ENCODE measurements at regions not wholly inside any gene's neighbourhood (a gene's known extent, or its start where the extent isn't known, plus 50 kb on each side); places are given as distances from the start of the nearest gene placed in this dataset.
A peak's percentile ranks its signal among the peaks of the same experiment; 100 is the strongest.
"Not testable (repeated sequence)": the region's sequence is repeated elsewhere in the genome, so short reads cannot be mapped to it uniquely, and the experiment has no call there.

- no peak for DNase-seq
These were observed 731.3 kb upstream of the SLC39A10 start for GRCh38 chr2:194925742-194926141.

DNA sequence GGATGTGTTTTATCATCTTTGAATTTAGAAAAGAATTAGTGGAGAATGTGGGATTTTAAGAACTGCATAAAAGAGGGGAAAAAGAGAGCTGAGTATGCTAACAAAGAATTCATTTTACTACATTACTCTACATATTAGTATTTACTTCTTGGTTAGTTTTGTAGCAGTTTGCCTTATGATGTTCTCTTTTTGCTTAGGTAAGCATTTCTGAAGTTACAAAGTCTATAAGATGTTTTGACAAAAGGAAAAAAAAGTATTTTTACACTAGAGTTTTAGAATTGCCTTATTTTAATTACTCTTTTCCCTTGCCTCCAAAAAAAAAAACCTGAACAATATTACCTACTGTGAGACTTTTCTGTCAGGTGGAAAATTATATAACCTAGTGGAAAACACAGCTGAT is 739.5 kb upstream of the SLC39A10 start:
- no peak for DNase-seq

DNA sequence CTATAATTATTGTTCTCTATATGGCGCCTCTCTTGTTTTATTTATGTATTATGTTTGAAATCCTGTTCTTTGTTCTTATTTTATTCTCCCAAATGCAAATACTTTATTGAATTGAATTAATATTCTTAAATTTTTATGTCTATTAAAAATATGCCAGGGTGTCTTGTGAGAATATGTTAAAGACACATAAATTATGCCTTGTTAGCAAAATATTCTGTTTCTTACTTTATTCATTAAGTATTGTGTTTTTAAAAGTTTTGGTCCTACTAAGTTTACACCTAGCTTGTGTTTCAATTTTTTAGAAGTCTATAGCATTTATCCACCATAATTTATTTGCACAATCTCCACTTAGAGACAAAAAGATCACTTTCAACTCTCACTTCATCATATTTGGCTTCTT is 741.5 kb upstream of the SLC39A10 start:
- DNase-seq: no peak

DNA sequence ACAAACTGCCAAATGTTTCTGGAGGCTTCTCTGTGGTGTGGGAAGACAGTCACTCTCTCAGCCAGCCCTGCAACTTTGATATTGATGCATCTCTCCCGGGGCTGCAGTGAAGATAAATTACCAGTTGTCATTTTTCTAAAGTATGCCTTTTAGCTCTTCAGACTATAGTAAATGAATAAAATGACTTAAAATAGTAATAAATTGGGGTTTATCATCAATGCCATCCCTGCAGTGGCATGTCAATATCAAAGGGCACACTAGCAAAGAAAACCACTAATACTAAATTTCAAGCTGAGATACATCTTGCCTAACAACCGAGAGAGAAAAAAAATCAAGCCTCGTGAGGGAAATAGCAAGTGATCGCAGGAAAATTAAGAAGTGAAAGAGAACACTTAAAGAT is 749.5 kb upstream of the SLC39A10 start:
- no peak for DNase-seq

DNA sequence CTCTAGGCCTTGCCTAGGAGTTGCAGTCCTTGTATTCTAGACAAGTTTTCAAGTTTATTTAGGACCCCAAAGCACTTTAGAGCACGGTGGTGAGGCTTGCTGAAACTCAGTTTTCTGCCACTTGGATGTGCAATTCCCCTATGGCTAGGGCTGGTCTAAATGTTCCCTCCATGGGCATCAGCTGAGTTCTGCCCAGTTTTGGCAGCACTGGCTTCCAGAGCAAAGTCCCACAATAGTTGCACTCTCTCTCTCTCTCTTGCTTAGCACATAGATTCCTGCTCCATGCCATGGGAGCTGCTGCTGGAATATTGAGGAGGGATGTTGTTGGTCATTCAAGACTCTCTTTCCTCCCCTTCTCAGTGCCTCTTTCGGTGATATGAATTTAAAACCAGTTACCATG is 760.2 kb upstream of the SLC39A10 start:
- no peak for DNase-seq

DNA sequence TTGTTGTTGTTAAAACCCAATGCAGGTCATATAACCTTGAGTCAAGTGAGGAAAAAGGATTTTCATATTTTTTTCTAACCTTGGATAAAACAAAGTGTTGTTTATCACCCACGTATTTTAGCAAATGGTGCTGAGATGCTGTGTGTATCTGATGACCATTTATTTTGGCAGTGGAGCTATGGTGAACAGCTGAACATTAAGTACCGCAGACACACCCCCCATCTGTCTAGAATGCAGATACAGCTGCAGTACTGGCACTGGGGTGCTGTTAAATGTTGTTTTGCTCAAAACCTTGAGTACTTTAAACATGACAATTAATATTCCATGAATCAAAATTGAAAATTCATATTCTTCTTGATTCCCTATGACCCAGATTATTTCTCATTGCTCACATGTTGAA is 773.3 kb upstream of the SLC39A10 start:
- DNase-seq: no peak

DNA sequence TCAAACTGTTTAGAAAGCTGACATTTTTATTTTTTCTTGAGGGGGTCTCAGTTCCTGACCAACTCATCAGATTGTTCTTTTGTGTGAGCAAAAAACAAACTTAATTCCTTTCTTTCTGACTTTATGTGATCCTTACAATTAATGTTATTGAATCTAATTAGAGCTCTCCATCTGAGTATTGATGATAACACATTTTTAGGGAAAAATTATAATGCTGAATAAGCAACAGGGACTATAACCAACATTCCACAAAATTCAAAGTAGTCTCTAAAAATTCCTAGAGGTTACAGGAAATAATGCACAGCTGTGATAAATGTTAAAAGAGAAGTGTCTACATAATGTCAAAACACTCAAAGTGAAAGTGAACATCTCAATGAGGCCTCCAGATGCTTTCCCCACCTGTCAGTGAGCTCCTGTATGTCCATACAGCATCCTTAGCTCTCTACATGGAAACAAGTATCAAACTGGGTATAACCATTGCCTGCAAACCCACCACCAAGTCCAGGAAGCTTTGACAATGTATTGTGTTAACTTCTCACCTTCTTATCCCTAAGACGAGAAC is 786.0 kb upstream of the SLC39A10 start:
- no peak for DNase-seq

- peak; percentile 2 for DNase-seq
These were observed 789.7 kb upstream of the SLC39A10 start for GRCh38 chr2:194867328-194867727.

DNA sequence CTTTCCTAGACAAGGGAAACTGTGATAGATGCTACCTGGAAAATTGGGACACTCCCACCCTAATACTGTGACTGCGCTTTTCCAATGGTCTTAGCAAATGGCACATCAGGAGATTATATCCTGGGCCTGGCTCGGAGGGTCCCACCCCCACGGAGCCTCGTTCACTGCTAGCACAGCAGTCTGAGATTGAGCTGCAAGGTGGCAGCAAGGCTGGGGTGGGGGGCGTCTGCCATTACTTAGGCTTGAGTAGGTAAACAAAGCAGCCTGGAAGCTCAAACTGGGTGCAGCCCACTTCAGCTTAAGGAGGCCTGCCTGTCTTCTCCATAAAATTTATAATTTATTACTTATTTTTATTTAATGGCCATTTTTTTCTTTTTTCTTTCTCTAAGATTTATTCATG is 802.1 kb upstream of the SLC39A10 start:
- no peak for DNase-seq

- no peak for DNase-seq
These were observed 814.2 kb upstream of the SLC39A10 start for GRCh38 chr2:194842871-194843270.

GRCh38 chr2:194834371-194834770 is 822.7 kb upstream of the SLC39A10 start:
- not testable (repeated sequence) for DNase-seq

- peak; percentile 52 for DNase-seq
These were observed 830.8 kb upstream of the SLC39A10 start for GRCh38 chr2:194826241-194826640.

- no peak for DNase-seq
These were observed 832.6 kb upstream of the SLC39A10 start for GRCh38 chr2:194824450-194824849.

DNA sequence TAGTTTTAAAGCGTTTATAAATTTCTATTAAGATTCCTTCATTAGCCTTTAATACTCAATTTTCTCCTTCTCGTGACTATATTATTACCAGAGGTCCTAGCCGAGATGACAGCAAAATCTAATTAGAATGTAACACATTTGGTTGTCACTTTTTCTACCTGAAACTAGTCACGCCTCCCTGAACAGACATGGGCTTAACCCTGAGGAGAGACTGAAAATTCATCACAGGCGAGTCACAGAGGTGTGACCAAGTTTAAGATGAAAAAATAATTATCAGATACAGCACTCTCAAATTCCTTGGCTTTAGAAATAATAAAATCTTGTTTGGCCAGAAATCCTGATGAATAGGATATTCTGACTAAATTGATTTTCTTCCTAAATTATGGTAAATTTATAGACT is 834.4 kb upstream of the SLC39A10 start:
- no peak for DNase-seq

- no peak for DNase-seq
These were observed 834.9 kb upstream of the SLC39A10 start for GRCh38 chr2:194822097-194822496.

DNA sequence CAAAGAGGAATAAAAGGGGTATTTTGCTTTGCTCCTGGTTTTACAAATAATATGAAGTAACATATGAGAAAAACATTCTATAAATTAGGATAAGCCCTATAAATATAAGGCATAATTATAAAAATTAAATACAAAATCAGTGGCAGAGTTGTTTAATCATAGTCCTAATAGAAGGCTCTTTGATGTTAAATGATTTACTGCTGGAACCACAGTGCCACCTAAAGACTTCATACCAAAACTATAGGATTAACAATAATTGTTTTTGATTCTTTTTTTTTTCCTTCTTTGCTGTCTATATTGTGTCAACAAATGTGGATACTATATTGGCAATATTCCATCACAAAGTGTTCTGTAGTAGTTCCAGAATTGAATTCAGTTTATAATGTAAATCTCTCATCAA is 837.7 kb upstream of the SLC39A10 start:
- peak; percentile 1 for DNase-seq

DNA sequence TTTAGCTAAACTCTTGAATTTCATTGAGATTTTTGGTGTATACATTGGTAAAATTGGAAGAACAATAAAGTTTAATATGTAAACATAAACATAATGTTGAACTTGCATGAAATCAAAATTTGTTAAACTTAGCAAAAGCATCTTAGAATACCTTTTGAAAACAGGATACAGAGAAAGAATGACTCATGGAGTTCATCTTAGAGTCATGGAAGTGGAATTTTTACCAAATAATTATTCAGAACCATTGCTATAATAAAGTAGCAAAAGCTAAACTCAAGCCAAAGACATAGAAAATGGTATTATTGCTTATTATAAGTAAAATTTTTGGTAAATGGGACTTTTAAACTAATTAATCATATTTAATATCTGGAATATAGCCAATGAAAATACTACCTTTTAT is 841.6 kb upstream of the SLC39A10 start:
- DNase-seq: peak; percentile 2

DNA sequence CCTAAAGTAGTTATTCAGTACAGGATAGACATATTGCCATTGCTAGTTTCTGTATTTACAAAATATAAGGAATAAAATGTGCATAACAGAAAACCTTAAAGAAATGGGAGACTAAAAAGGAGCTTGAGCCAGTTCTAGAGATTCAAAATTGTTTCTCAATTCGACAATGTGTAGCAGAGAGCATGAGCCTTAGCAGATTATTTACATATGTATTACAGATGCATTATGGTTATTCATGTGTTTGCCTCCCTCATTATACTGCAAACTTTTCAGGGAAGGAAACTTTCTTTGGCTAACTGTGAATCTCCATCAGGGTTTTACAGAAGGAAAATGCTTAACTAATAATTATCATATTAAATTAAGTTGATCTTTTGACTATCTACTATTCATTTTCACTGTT is 854.4 kb upstream of the SLC39A10 start:
- no peak for DNase-seq

- not testable (repeated sequence) for DNase-seq
These were observed 870.0 kb upstream of the SLC39A10 start for GRCh38 chr2:194787071-194787470.

DNA sequence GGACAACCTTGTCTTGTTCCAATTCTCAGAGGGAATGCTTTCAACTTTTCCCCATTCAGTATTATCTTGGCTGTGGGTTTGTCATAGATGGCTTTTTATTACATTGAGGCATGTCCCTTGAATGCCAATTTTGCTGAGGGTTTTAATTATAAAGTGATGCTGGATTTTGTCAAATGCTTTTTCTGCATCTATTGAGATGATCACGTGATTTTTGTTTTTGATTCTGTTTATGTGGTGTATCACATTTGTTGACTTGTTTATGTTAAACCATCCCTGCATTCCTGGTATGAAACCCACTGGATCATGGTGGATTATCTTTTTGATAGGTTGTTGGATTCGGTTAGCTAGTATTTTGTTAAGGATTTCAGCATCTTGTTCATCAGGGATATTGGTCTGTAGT is 885.6 kb upstream of the SLC39A10 start:
- not testable (repeated sequence) for DNase-seq

DNA sequence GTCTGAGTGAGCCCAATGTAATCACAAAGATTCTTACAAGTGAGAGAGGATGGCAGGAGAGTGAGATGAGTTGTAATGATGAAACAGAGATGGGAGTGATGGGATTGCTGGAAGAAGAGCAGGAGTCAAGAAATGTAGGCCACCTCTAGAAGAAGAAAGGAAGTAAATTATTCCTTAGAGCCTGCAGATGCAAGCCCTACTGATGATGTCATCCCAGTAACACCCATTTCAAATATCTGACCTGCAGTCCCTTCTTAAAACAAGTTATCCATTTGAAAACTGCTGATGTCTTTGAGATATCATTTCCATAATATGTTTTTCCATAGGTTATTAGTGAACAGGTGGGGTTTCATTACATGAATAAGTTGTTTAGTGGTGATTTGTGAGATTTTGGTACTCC is 888.0 kb upstream of the SLC39A10 start:
- no peak for DNase-seq

DNA sequence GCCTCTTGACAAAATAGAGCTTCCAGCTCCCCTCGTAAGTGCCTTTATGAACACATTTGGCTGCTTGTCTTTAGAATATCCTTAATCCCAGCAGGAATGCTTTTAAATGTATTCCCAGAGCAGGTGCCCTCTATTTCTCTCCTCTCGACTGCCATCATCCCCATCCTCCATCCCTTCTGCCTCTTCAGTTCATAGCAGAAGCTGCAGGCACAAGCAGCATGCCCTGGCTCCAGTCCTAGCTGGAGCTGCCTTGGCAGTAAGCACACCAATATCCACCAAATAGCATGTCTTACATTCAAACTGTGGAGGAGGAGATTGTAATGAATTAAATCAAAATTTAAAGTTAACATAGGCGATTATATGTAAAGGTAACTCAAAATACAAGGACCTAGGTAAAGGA is 891.3 kb upstream of the SLC39A10 start:
- no peak for DNase-seq

- peak; percentile 47 for DNase-seq
These were observed 906.1 kb upstream of the SLC39A10 start for GRCh38 chr2:194750926-194751325.

DNA sequence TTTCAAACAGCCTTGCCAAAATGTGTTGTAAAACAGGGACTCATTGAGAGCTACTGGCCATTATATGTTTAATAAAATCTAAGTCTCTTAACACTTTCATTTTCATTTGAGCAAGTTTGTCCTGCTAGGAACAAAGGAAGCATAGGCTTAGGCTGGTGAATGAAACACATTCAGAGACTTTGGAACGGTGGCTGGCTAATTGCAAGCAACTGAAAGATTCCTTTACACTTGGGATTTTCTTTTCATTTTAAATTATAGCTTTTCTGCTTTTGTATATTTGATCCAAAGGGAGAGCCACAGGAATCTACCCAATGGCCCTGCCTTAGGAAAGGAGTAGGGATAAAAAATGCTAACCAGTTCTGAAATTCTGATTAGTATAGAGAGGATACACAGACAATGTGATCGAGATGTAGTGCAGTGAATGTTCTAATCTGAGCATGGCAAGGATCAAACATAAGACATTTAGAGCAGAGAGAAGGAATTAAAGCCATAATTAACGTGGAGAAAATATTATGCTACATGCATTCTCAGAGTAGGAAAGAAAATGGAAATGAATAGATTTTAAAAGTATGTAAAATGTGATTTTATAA is 911.4 kb upstream of the SLC39A10 start:
- DNase-seq: no peak

- peak; percentile 2 for DNase-seq
These were observed 914.3 kb upstream of the SLC39A10 start for GRCh38 chr2:194742706-194743105.

Measured in fibroblast of skin of abdomen (primary cell).